Transverse colon (tissue), 4 donors: ENCODE measurements at regions not wholly inside any gene's neighbourhood (a gene's known extent, or its start where the extent isn't known, plus 50 kb on each side); places are given as distances from the start of the nearest gene placed in this dataset.

Experiments used
- DNase-seq: peaks from one replicate; pipeline ENCODE4 v3.0.0-alpha.2; 2019
- H3K27ac ChIP-seq, 4 donors: fragments of 200-600 bp; sonication (generic); 2 replicates each; pipeline ENCODE4 v1.5.1; 2016 to 2018; ENCODE audit warnings: inconsistent platforms in 4 of 4
- H3K27me3 ChIP-seq: fragments of 200-600 bp; sonication (generic); 2 replicates; pipeline ENCODE4 v1.5.1; 2017; ENCODE audit warnings: inconsistent platforms
- H3K36me3 ChIP-seq, 4 donors: fragments of 200-600 bp; sonication (generic); 2 replicates each; pipeline ENCODE4 v1.5.1; 2017 to 2019; ENCODE audit warnings: inconsistent platforms in 4 of 4
- H3K4me1 ChIP-seq, 4 donors: fragments of 200-600 bp; sonication (generic); 2 replicates each; pipeline ENCODE4 v1.5.1; 2017 to 2020; ENCODE audit warnings: inconsistent platforms in 4 of 4
- H3K4me3 ChIP-seq, 4 donors: fragments of 200-600 bp; sonication (generic); 1 replicate in 1 of 4; 2 replicates in 3 of 4; pipeline versions ENCODE4 v1.5.1 to v1.6.1; 2017 to 2019; ENCODE audit warnings: inconsistent platforms in 4 of 4
- H3K9me3 ChIP-seq, 2 donors: fragments of 200-600 bp; sonication (generic); 2 replicates each; pipeline ENCODE4 v1.5.1; 2017 to 2019; ENCODE audit warnings: inconsistent platforms in 2 of 2
- EP300 ChIP-seq: sonication (generic); formaldehyde crosslinking; IDR thresholded peaks from one replicate; pipeline ENCODE4 v1.6.1; 2017; ENCODE audit warnings: antibody characterized with exemption, low read depth
- POLR2A ChIP-seq: fragments of 450-650 bp; IDR thresholded peaks from one replicate; pipeline ENCODE4 v1.6.1; 2016; ENCODE audit warnings: antibody characterized with exemption, mild to moderate bottlenecking, moderate library complexity
- POLR2AphosphoS5 ChIP-seq, 3 donors: sonication (generic); formaldehyde crosslinking; IDR thresholded peaks; one replicate each; pipeline ENCODE4 v1.6.1; 2016; ENCODE audit warnings: antibody characterized with exemption in 3 of 3
- WGBS, 2 donors: methylation state at CpG; one replicate each; pipeline ENCODE4 v1.1.5; 2018; ENCODE audit warnings: low coverage in 1 of 2; 5-methylcytosine and 5-hydroxymethylcytosine counted together
- in situ Hi-C, 4 donors: fragments of 200-750 bp; cut with MboI; loops; one replicate each; pipeline versions ENCODE4 v1.15.0 to v1.15.1; 2017; ENCODE audit warnings: low sequenced_read_pairs in 3 of 4, low pct_ligation_motif_present in 1 of 4, low pct_unique_long_range_greater_than_20kb in 1 of 4
- intact Hi-C: fragments of 100-400 bp; cut with DNase I; formaldehyde crosslinking; loops from one replicate; pipeline ENCODE4 v1.15.1; 2023; ENCODE audit warnings: low total_unique reads
- TF ChIP-seq, protein P1 (sequence below), 5 experiments: fragments of 200-600 bp in 3 of 5; fragments of 450-650 bp in 2 of 5; sonication (generic) in 3 of 5; IDR thresholded peaks; 1 replicate in 2 of 5; 2 replicates in 3 of 5; pipeline ENCODE4 v1.5.1; 2016 to 2017; ENCODE audit warnings: antibody characterized with exemption in 5 of 5, inconsistent platforms in 3 of 5, mild to moderate bottlenecking in 2 of 5, moderate library complexity in 1 of 5

DNA sequence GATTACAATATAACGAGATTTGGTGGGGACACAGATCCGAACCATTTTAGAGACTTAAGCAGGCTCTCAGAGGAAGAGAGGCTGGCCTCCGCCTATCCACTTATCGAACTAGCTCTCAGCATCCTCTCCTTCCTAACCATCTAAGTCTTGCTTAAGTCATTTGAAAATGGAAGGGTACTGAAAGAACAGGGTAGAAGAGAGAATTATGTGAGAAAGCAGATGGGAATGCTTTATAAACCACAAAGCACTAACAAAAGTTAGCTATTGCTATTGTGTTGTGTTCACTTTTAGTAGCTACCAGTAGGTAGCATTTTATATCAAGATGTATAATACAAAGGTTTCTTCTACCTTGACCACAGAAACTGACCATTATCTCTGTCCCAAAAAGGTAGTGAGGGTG lies 153.4 kb upstream of the CADM1 start:
- intact Hi-C loops (no loop called here), in situ Hi-C loops (no loop called here)
- no peaks in the 10 kb centered on the region for H3K9me3 ChIP-seq
- H3K36me3 ChIP-seq: no peaks in the 10 kb centered on the region
- TF ChIP-seq POLR2A (no peak), POLR2AphosphoS5 (IDR thresholded peaks at IDR 0.05) (no peak), EP300 (no peak)
- TF ChIP-seq, protein P1, sequence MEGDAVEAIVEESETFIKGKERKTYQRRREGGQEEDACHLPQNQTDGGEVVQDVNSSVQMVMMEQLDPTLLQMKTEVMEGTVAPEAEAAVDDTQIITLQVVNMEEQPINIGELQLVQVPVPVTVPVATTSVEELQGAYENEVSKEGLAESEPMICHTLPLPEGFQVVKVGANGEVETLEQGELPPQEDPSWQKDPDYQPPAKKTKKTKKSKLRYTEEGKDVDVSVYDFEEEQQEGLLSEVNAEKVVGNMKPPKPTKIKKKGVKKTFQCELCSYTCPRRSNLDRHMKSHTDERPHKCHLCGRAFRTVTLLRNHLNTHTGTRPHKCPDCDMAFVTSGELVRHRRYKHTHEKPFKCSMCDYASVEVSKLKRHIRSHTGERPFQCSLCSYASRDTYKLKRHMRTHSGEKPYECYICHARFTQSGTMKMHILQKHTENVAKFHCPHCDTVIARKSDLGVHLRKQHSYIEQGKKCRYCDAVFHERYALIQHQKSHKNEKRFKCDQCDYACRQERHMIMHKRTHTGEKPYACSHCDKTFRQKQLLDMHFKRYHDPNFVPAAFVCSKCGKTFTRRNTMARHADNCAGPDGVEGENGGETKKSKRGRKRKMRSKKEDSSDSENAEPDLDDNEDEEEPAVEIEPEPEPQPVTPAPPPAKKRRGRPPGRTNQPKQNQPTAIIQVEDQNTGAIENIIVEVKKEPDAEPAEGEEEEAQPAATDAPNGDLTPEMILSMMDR (IDR thresholded peaks at IDR 0.05): no peak
- peaks cover 45% of the 10 kb centered on the region for H3K27me3 ChIP-seq
- peaks cover 0 to 20% (median 14%) of the 10 kb centered on the region in 4 donors for H3K4me1 ChIP-seq
- no peak overlapping the region for H3K4me3 ChIP-seq
- WGBS, 2 donors: 93 to 100% methylated on average over 3 to 4 of the region's 4 CpGs
- no peak for DNase-seq
- H3K27ac ChIP-seq: no peak overlapping the region

DNA sequence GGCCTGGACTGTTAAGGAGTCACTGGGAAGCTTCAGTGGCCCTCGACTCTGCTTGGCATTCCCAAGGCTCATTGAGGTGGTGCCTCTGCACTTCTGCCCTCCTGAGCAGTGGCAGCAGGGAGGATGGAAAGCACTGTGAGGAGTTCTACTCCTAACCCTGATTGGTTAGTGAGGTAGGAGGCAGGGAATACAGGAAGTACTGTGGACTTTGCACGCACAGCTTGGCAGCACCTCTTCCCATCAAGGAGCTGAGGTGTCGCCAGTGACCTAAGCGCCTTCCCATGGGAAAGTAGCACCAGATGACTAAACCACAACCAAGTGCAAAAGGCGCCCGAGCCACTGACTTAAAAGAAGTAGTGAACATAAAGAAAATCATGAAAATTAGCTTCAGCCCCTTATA lies 152.5 kb upstream of the CADM1 start:
- peak; percentile 57 for DNase-seq
- in situ Hi-C loops: no loop called here
- H3K27ac ChIP-seq: no peak overlapping the region
- no peak for TF ChIP-seq POLR2A
- no peak for TF ChIP-seq EP300
- TF ChIP-seq, protein P1 (IDR thresholded peaks at IDR 0.05): no peak
- TF ChIP-seq POLR2AphosphoS5 (IDR thresholded peaks at IDR 0.05): no peak
- 52 to 67% methylated on average over 5 to 6 of the region's 6 CpGs for whole genome bisulfite sequencing, 2 donors
- H3K27me3 ChIP-seq: peaks cover 42% of the 10 kb centered on the region
- no peaks in the 10 kb centered on the region for H3K36me3 ChIP-seq
- H3K9me3 ChIP-seq: no peaks in the 10 kb centered on the region
- no peak overlapping the region for H3K4me3 ChIP-seq
- peaks cover 0 to 20% (median 14%) of the 10 kb centered on the region in 4 donors for H3K4me1 ChIP-seq
- intact Hi-C loops: no loop called here

DNA sequence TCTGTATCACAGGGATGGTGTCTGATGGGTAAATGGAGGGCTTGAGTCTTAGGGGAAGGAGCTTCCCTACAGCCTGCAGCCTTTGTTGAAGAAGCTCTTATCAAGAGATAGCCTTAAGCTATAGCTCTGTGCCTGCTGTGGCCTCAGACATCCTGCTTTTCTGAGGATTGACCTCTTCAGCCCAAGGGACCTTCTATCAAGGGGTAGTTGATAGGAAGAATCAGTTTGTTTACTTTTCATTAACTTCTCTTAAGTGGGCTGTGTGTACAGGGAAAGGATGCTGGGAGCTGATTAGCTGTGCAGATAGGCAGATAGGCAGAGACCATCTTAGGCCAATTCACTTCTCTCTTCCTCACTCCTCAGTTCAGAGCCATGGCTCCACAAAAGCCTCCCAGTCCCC lies 151.8 kb upstream of the CADM1 start:
- DNase-seq: no peak
- peaks cover 36% of the 10 kb centered on the region for H3K27me3 ChIP-seq
- H3K27ac ChIP-seq: no peak overlapping the region
- H3K4me3 ChIP-seq: no peak overlapping the region
- intact Hi-C loops (no loop called here), in situ Hi-C loops (no loop called here)
- peaks cover 0 to 20% (median 14%) of the 10 kb centered on the region in 4 donors for H3K4me1 ChIP-seq
- no peaks in the 10 kb centered on the region for H3K9me3 ChIP-seq
- no peak for TF ChIP-seq POLR2AphosphoS5 (IDR thresholded peaks at IDR 0.05)
- TF ChIP-seq POLR2A: no peak
- TF ChIP-seq, protein P1 (IDR thresholded peaks at IDR 0.05): no peak
- no peak for TF ChIP-seq EP300
- no peaks in the 10 kb centered on the region for H3K36me3 ChIP-seq

DNA sequence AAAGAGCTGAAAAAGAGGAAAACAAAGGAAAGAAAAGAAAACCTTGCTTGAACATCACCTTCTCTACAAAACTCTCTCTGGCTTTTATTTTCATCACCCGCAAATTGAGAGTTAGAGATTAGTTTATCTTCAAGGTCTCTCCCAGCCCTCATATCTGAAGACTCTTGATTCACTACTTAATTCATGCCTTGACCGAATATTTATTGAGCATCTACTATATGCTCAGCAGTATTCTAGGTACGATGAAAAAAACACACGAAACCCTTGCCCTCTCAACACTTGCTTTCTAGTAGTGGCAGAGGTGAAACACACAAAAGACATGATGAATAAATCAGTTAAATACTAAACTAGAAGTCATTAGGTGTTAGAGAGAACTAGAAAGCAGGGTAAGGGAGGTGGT lies 150.6 kb upstream of the CADM1 start:
- no peak for DNase-seq
- Histone ChIP-seq H3K9me3 (no peaks in the 10 kb centered on the region), H3K27me3 (peaks cover 24% of the 10 kb centered on the region), H3K27ac (no peak overlapping the region), H3K36me3 (no peaks in the 10 kb centered on the region), H3K4me3 (no peak overlapping the region), H3K4me1 (peaks cover 0 to 17% (median 14%) of the 10 kb centered on the region in 4 donors)
- 93 to 95% methylated on average over 4 of the region's 4 CpGs for WGBS, 2 donors
- in situ Hi-C loops (no loop called here), intact Hi-C loops (no loop called here)
- no peak for TF ChIP-seq POLR2A
- TF ChIP-seq, protein P1 (IDR thresholded peaks at IDR 0.05): no peak
- TF ChIP-seq POLR2AphosphoS5 (IDR thresholded peaks at IDR 0.05): no peak
- TF ChIP-seq EP300: no peak
